A549 (cell line): ENCODE measurements at regions not wholly inside any gene's neighbourhood (a gene's known extent, or its start where the extent isn't known, plus 50 kb on each side); places are given as distances from the start of the nearest gene placed in this dataset.

Experiments
- CHD4 ChIP-seq: fragments of 200-600 bp; sonication (generic); IDR thresholded peaks from 2 replicates; pipeline ENCODE4 v1.6.1; 2016; ENCODE audit warnings: antibody characterized with exemption, mild to moderate bottlenecking, borderline replicate concordance
- CTCF ChIP-seq: fragments of >200 bp; sonication (Bioruptor Twin); formaldehyde crosslinking; IDR thresholded peaks from 3 replicates; pipeline ENCODE4 v1.5.1; 2016
- E2F6 ChIP-seq: IDR thresholded peaks from 2 replicates; pipeline ENCODE4 v1.6.1; 2012; ENCODE audit warnings: low read depth, borderline replicate concordance
- KDM1A ChIP-seq: fragments of 200-600 bp; sonication (generic); IDR thresholded peaks from 2 replicates; pipeline ENCODE4 v1.6.1; 2016; ENCODE audit warnings: low read depth, mild to moderate bottlenecking
- MAX ChIP-seq: IDR thresholded peaks from 2 replicates; pipeline ENCODE4 v1.6.1; 2012
- NR3C1 ChIP-seq: fragments of >200 bp; sonication (Bioruptor Twin); formaldehyde crosslinking; IDR thresholded peaks from 3 replicates; pipeline ENCODE4 v1.6.1; 2017
- PBX3 ChIP-seq: IDR thresholded peaks from 2 replicates; pipeline ENCODE4 v1.6.1; 2012
- POLR2A ChIP-seq: IDR thresholded peaks from 2 replicates; pipeline ENCODE4 v1.6.1; 2012; ENCODE audit warnings: mild to moderate bottlenecking, low read length
- RAD21 ChIP-seq, 2 experiments: fragments of >200 bp in 1 of 2; sonication (Bioruptor Twin) in 1 of 2; formaldehyde crosslinking in 1 of 2; IDR thresholded peaks in 1 of 2; conservative IDR thresholded peaks in 1 of 2; 2 replicates in 1 of 2; 3 replicates in 1 of 2; pipeline ENCODE4 v1.6.1; 2012 to 2018; ENCODE audit warnings: inconsistent platforms in 1 of 2
- SMC3 ChIP-seq: fragments of >200 bp; sonication (Bioruptor Twin); formaldehyde crosslinking; IDR thresholded peaks from 3 replicates; pipeline ENCODE4 v1.6.1; 2018; ENCODE audit warnings: inconsistent platforms
- USF2 ChIP-seq: fragments of 450-650 bp; IDR thresholded peaks from 2 replicates; pipeline ENCODE4 v1.6.1; 2014; ENCODE audit warnings: antibody characterized with exemption

GRCh38 chr2:236835307-236836024 lies 250.2 kb upstream of the COPS8 start:
- TF ChIP-seq E2F6 (no peak), CTCF (no peak), POLR2A (no peak), NR3C1 (no peak), PBX3 (no peak), SMC3 (no peak), USF2 (no peak), MAX (no peak), KDM1A (no peak), CHD4 (no peak), RAD21 (conservative IDR thresholded peaks at IDR 0.05 in 1 of 2, IDR thresholded peaks at IDR 0.05 in 1 of 2) (no peak)
